Osteoblast (primary cell): ENCODE measurements at regions not wholly inside any gene's neighbourhood (a gene's known extent, or its start where the extent isn't known, plus 50 kb on each side); places are given as distances from the start of the nearest gene placed in this dataset.

Experiments
- DNase-seq: peaks from one replicate; pipeline ENCODE4 v3.0.0; 2011; ENCODE audit warnings: low spot score, mixed read lengths; ENCODE audit not compliant: insufficient read length; ENCODE audit errors: missing footprints
- H2AFZ ChIP-seq: 2 replicates; pipeline ENCODE4 v1.6.0; 2011; ENCODE audit warnings: mild to moderate bottlenecking, low read length
- H3K27ac ChIP-seq: 2 replicates; pipeline ENCODE4 v1.5.1; 2011; ENCODE audit warnings: mild to moderate bottlenecking, low read depth, low read length, moderate library complexity
- H3K27me3 ChIP-seq: 2 replicates; pipeline ENCODE4 v1.6.0; 2012; ENCODE audit warnings: mild to moderate bottlenecking, control low read depth, inconsistent platforms, low read length, moderate library complexity; ENCODE audit not compliant: insufficient read depth
- H3K36me3 ChIP-seq: 2 replicates; pipeline ENCODE4 v1.5.1; 2011; ENCODE audit warnings: mild to moderate bottlenecking, low read length, control low read depth, moderate library complexity; ENCODE audit not compliant: insufficient read depth
- H3K4me1 ChIP-seq: 2 replicates; pipeline ENCODE4 v1.5.1; 2011; ENCODE audit warnings: mild to moderate bottlenecking, low read length, control low read depth, moderate library complexity; ENCODE audit not compliant: insufficient read depth
- H3K4me2 ChIP-seq: 2 replicates; pipeline ENCODE4 v1.6.0; 2011; ENCODE audit warnings: mild to moderate bottlenecking, low read length; ENCODE audit not compliant: insufficient read depth
- H3K4me3 ChIP-seq: fragments of 200-600 bp; sonication (generic); 3 replicates; pipeline ENCODE4 v1.5.1; 2012; ENCODE audit warnings: mild to moderate bottlenecking, low read length, inconsistent platforms; ENCODE audit not compliant: insufficient read depth
- H3K79me2 ChIP-seq: 2 replicates; pipeline ENCODE4 v1.6.0; 2012; ENCODE audit warnings: mild to moderate bottlenecking, low read length, control low read depth, inconsistent platforms; ENCODE audit not compliant: insufficient read depth
- H3K9me3 ChIP-seq: 2 replicates; pipeline ENCODE4 v1.5.1; 2011; ENCODE audit warnings: low read depth, low read length, control low read depth
- H4K20me1 ChIP-seq: 2 replicates; pipeline ENCODE4 v1.6.0; 2012; ENCODE audit warnings: mild to moderate bottlenecking, low read length, control low read depth; ENCODE audit not compliant: insufficient read depth
- TF ChIP-seq, protein P1 (sequence below): IDR thresholded peaks from 2 replicates; pipeline ENCODE4 v1.5.1; 2011; ENCODE audit warnings: mild to moderate bottlenecking, low read depth, low read length, moderate library complexity; ENCODE audit errors: extremely low read depth

DNA sequence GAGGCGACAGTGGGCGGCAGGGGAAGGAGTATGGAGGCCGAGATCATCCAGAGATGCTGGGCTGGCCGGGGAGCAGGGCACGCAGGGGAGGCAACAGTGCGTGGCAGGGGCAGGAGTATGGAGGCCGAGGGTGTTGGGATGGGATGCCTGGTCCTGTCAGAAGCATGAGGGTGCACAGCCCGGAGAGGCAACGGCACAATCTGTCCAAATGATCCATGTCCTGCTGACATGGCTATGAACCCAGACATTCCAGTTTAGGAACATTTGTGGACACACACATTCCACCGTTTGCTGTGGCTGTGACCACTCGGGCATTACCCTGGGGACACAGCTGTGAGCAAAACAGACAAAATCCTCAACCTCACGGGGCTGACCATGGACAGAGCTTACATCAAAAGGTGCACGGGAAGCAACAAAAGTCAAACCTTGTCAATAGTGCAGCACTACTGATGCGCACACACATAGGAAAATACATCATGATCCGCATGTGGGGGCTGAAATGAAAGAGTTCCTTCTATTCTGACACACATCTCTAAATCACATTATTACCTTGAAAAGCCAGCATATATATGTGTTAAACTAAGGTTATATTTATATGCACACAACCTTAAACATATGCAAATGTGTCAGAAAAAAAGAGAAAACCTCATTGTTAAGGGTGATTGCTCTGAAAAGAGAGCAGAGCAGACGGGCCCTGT lies 144.0 kb upstream of the GPC1 start:
- Histone ChIP-seq H3K9me3 (no peaks in the 10 kb centered on the region), H3K4me3 (no peak overlapping the region), H3K27ac (no peak overlapping the region), H3K27me3 (peaks cover 4% of the 10 kb centered on the region), H3K79me2 (no peaks in the 10 kb centered on the region), H2AFZ (no peak overlapping the region), H4K20me1 (no peaks in the 10 kb centered on the region), H3K4me1 (no peaks in the 10 kb centered on the region), H3K36me3 (no peaks in the 10 kb centered on the region), H3K4me2 (no peak overlapping the region)
- no peak for DNase-seq
- TF ChIP-seq, protein P1, sequence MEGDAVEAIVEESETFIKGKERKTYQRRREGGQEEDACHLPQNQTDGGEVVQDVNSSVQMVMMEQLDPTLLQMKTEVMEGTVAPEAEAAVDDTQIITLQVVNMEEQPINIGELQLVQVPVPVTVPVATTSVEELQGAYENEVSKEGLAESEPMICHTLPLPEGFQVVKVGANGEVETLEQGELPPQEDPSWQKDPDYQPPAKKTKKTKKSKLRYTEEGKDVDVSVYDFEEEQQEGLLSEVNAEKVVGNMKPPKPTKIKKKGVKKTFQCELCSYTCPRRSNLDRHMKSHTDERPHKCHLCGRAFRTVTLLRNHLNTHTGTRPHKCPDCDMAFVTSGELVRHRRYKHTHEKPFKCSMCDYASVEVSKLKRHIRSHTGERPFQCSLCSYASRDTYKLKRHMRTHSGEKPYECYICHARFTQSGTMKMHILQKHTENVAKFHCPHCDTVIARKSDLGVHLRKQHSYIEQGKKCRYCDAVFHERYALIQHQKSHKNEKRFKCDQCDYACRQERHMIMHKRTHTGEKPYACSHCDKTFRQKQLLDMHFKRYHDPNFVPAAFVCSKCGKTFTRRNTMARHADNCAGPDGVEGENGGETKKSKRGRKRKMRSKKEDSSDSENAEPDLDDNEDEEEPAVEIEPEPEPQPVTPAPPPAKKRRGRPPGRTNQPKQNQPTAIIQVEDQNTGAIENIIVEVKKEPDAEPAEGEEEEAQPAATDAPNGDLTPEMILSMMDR, result no peak

DNA sequence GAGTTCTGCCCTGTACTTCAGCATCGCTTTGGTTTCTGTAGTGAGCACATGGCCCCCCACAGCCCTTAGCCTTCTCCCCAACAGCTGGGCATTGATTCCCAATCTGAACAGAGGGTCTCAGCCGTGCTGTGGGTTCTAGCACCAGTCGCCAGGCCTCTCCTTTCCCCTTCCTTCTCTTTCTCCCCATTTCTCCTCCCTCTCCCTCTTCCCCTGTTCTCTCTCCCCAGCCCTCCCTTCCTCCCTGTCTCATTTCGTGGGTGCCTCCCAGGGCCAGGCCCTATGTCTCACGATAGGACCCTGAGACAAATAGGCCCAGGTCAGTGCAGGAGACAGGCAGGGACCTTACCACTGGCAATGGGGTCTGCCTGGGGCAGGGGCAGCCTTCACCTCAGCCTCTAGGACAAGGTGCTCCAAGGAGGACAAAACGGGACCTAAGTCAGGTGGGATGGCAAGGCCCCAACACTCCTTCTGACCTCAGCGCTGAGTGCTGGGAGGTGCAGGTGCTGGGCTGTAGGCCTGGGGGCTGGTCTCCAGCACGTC lies 143.4 kb upstream of the GPC1 start:
- TF ChIP-seq, protein P1, result no peak
- Histone ChIP-seq H3K36me3 (no peaks in the 10 kb centered on the region), H3K4me2 (no peak overlapping the region), H4K20me1 (no peaks in the 10 kb centered on the region), H3K27ac (no peak overlapping the region), H3K9me3 (no peaks in the 10 kb centered on the region), H3K79me2 (no peaks in the 10 kb centered on the region), H2AFZ (no peak overlapping the region), H3K4me3 (no peak overlapping the region), H3K4me1 (no peaks in the 10 kb centered on the region), H3K27me3 (peaks cover 3% of the 10 kb centered on the region)
- DNase-seq, result no peak

DNA sequence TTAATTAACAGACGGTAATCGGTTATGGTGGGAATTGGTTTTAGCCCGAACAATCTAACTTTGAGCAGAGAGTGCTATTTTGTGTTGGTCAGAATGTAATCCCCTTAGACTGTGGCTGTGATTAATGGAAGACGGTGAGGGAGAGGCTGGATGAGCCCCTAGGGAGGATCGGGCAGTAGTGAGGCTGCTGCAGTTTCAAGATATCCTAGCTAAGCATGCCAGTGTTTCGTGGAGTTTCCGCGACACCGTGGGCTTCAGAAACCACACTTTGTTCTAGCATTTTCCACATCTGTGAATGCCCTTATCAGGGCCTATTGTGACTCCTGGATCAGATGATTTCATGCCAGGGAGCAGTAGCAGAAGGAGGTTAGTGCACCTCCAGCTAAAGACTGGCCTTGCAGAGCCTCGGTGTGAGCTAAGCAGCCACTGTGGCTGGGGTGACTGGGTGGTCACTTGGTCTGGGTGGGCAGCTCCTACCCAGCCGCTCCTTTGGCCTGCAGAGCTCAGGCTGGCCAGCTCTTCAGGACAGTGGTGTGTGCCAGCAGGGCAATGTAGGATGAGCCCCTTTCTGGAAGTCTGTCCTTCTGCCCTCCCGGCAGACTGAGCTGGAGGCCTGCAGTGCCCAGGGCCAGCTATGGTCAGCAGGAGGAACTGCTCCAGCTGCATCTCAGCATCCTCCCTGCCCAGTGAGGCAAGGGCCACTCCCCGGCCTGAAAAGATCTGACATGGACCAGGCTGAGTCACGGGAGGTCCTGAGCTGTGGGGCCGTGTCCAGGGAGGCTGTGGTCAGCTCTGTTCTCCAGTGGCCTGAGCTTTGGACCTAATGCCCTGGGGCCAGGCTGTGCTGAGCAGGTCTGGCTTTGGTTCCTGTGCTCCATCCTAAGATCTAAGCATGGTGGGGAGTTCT lies 142.6 kb upstream of the GPC1 start:
- H4K20me1 ChIP-seq, result no peaks in the 10 kb centered on the region
- H3K27me3 ChIP-seq, result peaks cover 3% of the 10 kb centered on the region
- no peaks in the 10 kb centered on the region for H3K9me3 ChIP-seq
- no peaks in the 10 kb centered on the region for H3K79me2 ChIP-seq
- H3K27ac ChIP-seq, result no peak overlapping the region
- no peak overlapping the region for H3K4me3 ChIP-seq
- TF ChIP-seq, protein P1, result no peak
- H2AFZ ChIP-seq, result no peak overlapping the region
- no peaks in the 10 kb centered on the region for H3K36me3 ChIP-seq
- H3K4me1 ChIP-seq, result no peaks in the 10 kb centered on the region
- H3K4me2 ChIP-seq, result no peak overlapping the region
- no peak for DNase-seq
